ENCODE measurements at regions not wholly inside any gene's neighbourhood (a gene's known extent, or its start where the extent isn't known, plus 50 kb on each side); places are given as distances from the start of the nearest gene placed in this dataset.
A peak's percentile ranks its signal among the peaks of the same experiment; 100 is the strongest.

- H3K9me3 ChIP-seq (ENCODE audit: control insufficient read depth in 1 of 2, insufficient read depth in 1 of 2, low read length in 2 of 2), result peaks cover 7 to 36% of the 10 kb centered on the region in 2 experiments
- no peaks in the 10 kb centered on the region for H3K36me3 ChIP-seq (ENCODE audit: insufficient read depth, low read length)
- no peak overlapping the region for H3K27ac ChIP-seq (ENCODE audit: low read depth in 1 of 2, low read length in 2 of 2)
- intact Hi-C loops (cut with DNase I, micrococcal nuclease), result no loop called here
- Mint-ChIP-seq H3K4me3 (no peak overlapping the region), H3K27me3 (peaks cover 13% of the 10 kb centered on the region), H3K4me1 (ENCODE audit: low read depth) (no peaks in the 10 kb centered on the region), H3K36me3 (ENCODE audit: low read depth) (no peaks in the 10 kb centered on the region), H3K27ac (no peak overlapping the region), H3K9me3 (peaks cover 5% of the 10 kb centered on the region)
- no peak for TF ChIP-seq CTCF (IDR thresholded peaks at IDR 0.05)
- DNase-seq (peak in 1 of 14 experiments; percentile 8), ATAC-seq (ENCODE audit: poor library complexity) (no peak)
- H3K4me1 ChIP-seq (ENCODE audit: insufficient read depth, low read length), result no peaks in the 10 kb centered on the region
- ChIA-PET POLR2A (no interaction called here), CTCF (no interaction called here)
- no peak overlapping the region for H3K4me3 ChIP-seq (ENCODE audit: low read length)
- no peaks in the 10 kb centered on the region for H3K27me3 ChIP-seq (ENCODE audit: control insufficient read depth in 1 of 2, insufficient read depth in 2 of 2, low read length in 2 of 2)
These were observed 101.5 kb downstream of the KIF26A start for GRCh38 chr14:104239861-104240301.

GRCh38 chr14:104240434-104241157 is 102.2 kb downstream of the KIF26A start:
- no peaks in the 10 kb centered on the region for H3K4me1 ChIP-seq (ENCODE audit: insufficient read depth, low read length)
- no peak for TF ChIP-seq CTCF (IDR thresholded peaks at IDR 0.05)
- CTCF ChIA-PET, result no interaction called here
- POLR2A ChIA-PET, result no interaction called here
- Mint-ChIP-seq H3K27me3 (peaks cover 13% of the 10 kb centered on the region), H3K36me3 (ENCODE audit: low read depth) (no peaks in the 10 kb centered on the region), H3K4me3 (no peak overlapping the region), H3K4me1 (ENCODE audit: low read depth) (no peaks in the 10 kb centered on the region), H3K9me3 (peaks cover 5% of the 10 kb centered on the region), H3K27ac (no peak overlapping the region)
- no peaks in the 10 kb centered on the region for H3K36me3 ChIP-seq (ENCODE audit: insufficient read depth, low read length)
- intact Hi-C loops (cut with DNase I, micrococcal nuclease), result no loop called here
- no peak overlapping the region for H3K4me3 ChIP-seq (ENCODE audit: low read length)
- ATAC-seq (ENCODE audit: poor library complexity) (no peak), DNase-seq (peak in 1 of 14 experiments; percentile 14)
- peaks cover 7 to 38% of the 10 kb centered on the region in 2 experiments for H3K9me3 ChIP-seq (ENCODE audit: control insufficient read depth in 1 of 2, insufficient read depth in 1 of 2, low read length in 2 of 2)
- H3K27ac ChIP-seq (ENCODE audit: low read depth in 1 of 2, low read length in 2 of 2), result no peak overlapping the region
- no peaks in the 10 kb centered on the region for H3K27me3 ChIP-seq (ENCODE audit: control insufficient read depth in 1 of 2, insufficient read depth in 2 of 2, low read length in 2 of 2)

- Histone ChIP-seq H3K27me3 (ENCODE audit: control insufficient read depth in 1 of 2, insufficient read depth in 2 of 2, low read length in 2 of 2) (no peaks in the 10 kb centered on the region), H3K9me3 (ENCODE audit: control insufficient read depth in 1 of 2, insufficient read depth in 1 of 2, low read length in 2 of 2) (peaks cover 0 to 25% of the 10 kb centered on the region in 2 experiments), H3K4me1 (ENCODE audit: insufficient read depth, low read length) (no peaks in the 10 kb centered on the region), H3K36me3 (ENCODE audit: insufficient read depth, low read length) (no peaks in the 10 kb centered on the region), H3K27ac (ENCODE audit: low read depth in 1 of 2, low read length in 2 of 2) (no peak overlapping the region), H3K4me3 (ENCODE audit: low read length) (no peak overlapping the region)
- no peak overlapping the region for H3K4me3 Mint-ChIP-seq
- H3K4me1 Mint-ChIP-seq (ENCODE audit: low read depth), result no peaks in the 10 kb centered on the region
- no peak overlapping the region for H3K27ac Mint-ChIP-seq
- no peaks in the 10 kb centered on the region for H3K9me3 Mint-ChIP-seq
- no peak for ATAC-seq (ENCODE audit: poor library complexity)
- no peak for TF ChIP-seq CTCF (IDR thresholded peaks at IDR 0.05)
- no peaks in the 10 kb centered on the region for H3K36me3 Mint-ChIP-seq (ENCODE audit: low read depth)
- ChIA-PET POLR2A (interaction anchor here (0.7 kb wide), 1 partner anchor 156 kb away, joined by 3 read pairs; no protein-coding TSS in a partner anchor), CTCF (no interaction called here)
- intact Hi-C loops (cut with DNase I, micrococcal nuclease), result no loop called here
- DNase-seq, result no peak
- H3K27me3 Mint-ChIP-seq, result peaks cover 7% of the 10 kb centered on the region
These were observed 104.8 kb downstream of the KIF26A start for GRCh38 chr14:104243200-104243599.
